Lower leg skin (tissue), 3 donors: ENCODE measurements at regions not wholly inside any gene's neighbourhood (a gene's known extent, or its start where the extent isn't known, plus 50 kb on each side); places are given as distances from the start of the nearest gene placed in this dataset.

Source experiments
- CTCF ChIP-seq, 3 donors: fragments of 450-650 bp; IDR thresholded peaks; one replicate each; pipeline ENCODE4 v1.5.1; 2016; ENCODE audit warnings: antibody characterized with exemption in 3 of 3, mild to moderate bottlenecking in 3 of 3, moderate library complexity in 2 of 3
- POLR2A ChIP-seq, 2 donors: fragments of 450-650 bp; IDR thresholded peaks; one replicate each; pipeline ENCODE4 v1.6.1; 2016 to 2017; ENCODE audit warnings: antibody characterized with exemption in 2 of 2, mild to moderate bottlenecking in 1 of 2, moderate library complexity in 1 of 2

GRCh38 chr4:19650903-19651864 is 600.5 kb upstream of the SLIT2 start:
- TF ChIP-seq CTCF (IDR thresholded peaks at IDR 0.05) (no peak), POLR2A (IDR thresholded peaks at IDR 0.05) (no peak)
